ENCODE measurements at regions not wholly inside any gene's neighbourhood (a gene's known extent, or its start where the extent isn't known, plus 50 kb on each side); places are given as distances from the start of the nearest gene placed in this dataset.

- no peak for DNase-seq
Measured at GRCh38 chr1:98019747-98020146, 98.9 kb upstream of the DPYD start.

- DNase-seq: no peak
Measured at GRCh38 chr1:98018074-98018473, 97.2 kb upstream of the DPYD start.

GRCh38 chr1:98017184-98017583, 96.3 kb upstream of the DPYD start:
- no peak for DNase-seq

GRCh38 chr1:98008373-98008772, 87.5 kb upstream of the DPYD start:
- DNase-seq: no peak

GRCh38 chr1:98005326-98006010, 84.6 kb upstream of the DPYD start:
- DNase-seq: no peak

- DNase-seq: no peak
Measured at GRCh38 chr1:98003442-98003841, 82.6 kb upstream of the DPYD start.

- no peak for DNase-seq
Measured at GRCh38 chr1:98002288-98002687, 81.5 kb upstream of the DPYD start.

GRCh38 chr1:98001764-98002163, 80.9 kb upstream of the DPYD start:
- DNase-seq: peak in 1 of 2 experiments; percentile 2

- DNase-seq: no peak
Measured at GRCh38 chr1:97999320-97999719, 78.5 kb upstream of the DPYD start.

GRCh38 chr1:97996880-97997279, 76.0 kb upstream of the DPYD start:
- DNase-seq: no peak

- DNase-seq: no peak
Measured at GRCh38 chr1:97989094-97989680, 68.4 kb upstream of the DPYD start.

GRCh38 chr1:97986041-97987005, 65.5 kb upstream of the DPYD start:
- DNase-seq: no peak

- DNase-seq: no peak
Measured at GRCh38 chr1:97983126-97983525, 62.3 kb upstream of the DPYD start.

GRCh38 chr1:97980530-97980929, 59.7 kb upstream of the DPYD start:
- DNase-seq: no peak

GRCh38 chr1:97976801-97977200, 56.0 kb upstream of the DPYD start:
- DNase-seq: no peak
